H9 (cell line): ENCODE measurements at regions not wholly inside any gene's neighbourhood (a gene's known extent, or its start where the extent isn't known, plus 50 kb on each side); places are given as distances from the start of the nearest gene placed in this dataset.

Source experiments
- DNase-seq: peaks from one replicate; pipeline ENCODE4 v3.0.0-alpha.2; 2017
- H2AFZ ChIP-seq: one replicate; pipeline ENCODE4 v1.6.1; 2013; ENCODE audit warnings: mild to moderate bottlenecking, low read length, control low read depth, moderate library complexity
- H2AK5ac ChIP-seq: 2 replicates; pipeline ENCODE4 v1.6.1; 2013; ENCODE audit warnings: low read length, control low read depth, mixed read lengths; ENCODE audit not compliant: insufficient read length
- H2BK120ac ChIP-seq: one replicate; pipeline ENCODE4 v1.6.1; 2013; ENCODE audit warnings: low read depth, mild to moderate bottlenecking, low read length, control low read depth, inconsistent platforms; ENCODE audit not compliant: poor library complexity, severe bottlenecking
- H2BK12ac ChIP-seq: 2 replicates; pipeline ENCODE4 v1.6.1; 2013; ENCODE audit warnings: low read length, control low read depth, mixed read lengths, low read depth; ENCODE audit not compliant: insufficient read length
- H2BK15ac ChIP-seq: 2 replicates; pipeline ENCODE4 v1.6.1; 2013; ENCODE audit warnings: low read depth, low read length, control low read depth
- H2BK20ac ChIP-seq: one replicate; pipeline ENCODE4 v1.6.1; 2013; ENCODE audit warnings: low read depth, mild to moderate bottlenecking, low read length, control low read depth, inconsistent platforms; ENCODE audit not compliant: poor library complexity, severe bottlenecking
- H2BK5ac ChIP-seq: 2 replicates; pipeline ENCODE4 v1.6.1; 2013; ENCODE audit warnings: low read length, control low read depth, mixed read lengths; ENCODE audit not compliant: insufficient read length
- H3K14ac ChIP-seq: 2 replicates; pipeline ENCODE4 v1.6.1; 2013; ENCODE audit warnings: low read length, control low read depth; ENCODE audit not compliant: insufficient read depth
- H3K18ac ChIP-seq: 2 replicates; pipeline ENCODE4 v1.6.1; 2013; ENCODE audit warnings: low read depth, mild to moderate bottlenecking, mixed read lengths, low read length, control low read depth; ENCODE audit not compliant: insufficient read length
- H3K23ac ChIP-seq: 2 replicates; pipeline ENCODE4 v1.6.1; 2013; ENCODE audit warnings: low read length, control low read depth, mixed read lengths, low read depth; ENCODE audit not compliant: insufficient read length
- H3K23me2 ChIP-seq: 2 replicates; pipeline ENCODE4 v1.6.1; 2013; ENCODE audit warnings: low read depth, mild to moderate bottlenecking, mixed read lengths, low read length, control low read depth; ENCODE audit not compliant: insufficient read length, poor library complexity, severe bottlenecking
- H3K27ac ChIP-seq: 2 replicates; pipeline ENCODE4 v1.5.1; 2013; ENCODE audit warnings: low read length, control low read depth, mixed read lengths, low read depth; ENCODE audit not compliant: insufficient read length
- H3K27me3 ChIP-seq: 2 replicates; pipeline ENCODE4 v1.6.1; 2013; ENCODE audit warnings: low read length, control low read depth, inconsistent platforms; ENCODE audit not compliant: insufficient read depth
- H3K4ac ChIP-seq: 2 replicates; pipeline ENCODE4 v1.6.1; 2013; ENCODE audit warnings: low read depth, mild to moderate bottlenecking, control low read depth, inconsistent platforms, low read length, moderate library complexity
- H3K4me1 ChIP-seq: 2 replicates; pipeline ENCODE4 v1.6.1; 2013; ENCODE audit warnings: low read length, control low read depth, inconsistent platforms; ENCODE audit not compliant: insufficient read depth
- H3K4me2 ChIP-seq: 2 replicates; pipeline ENCODE4 v1.6.1; 2013; ENCODE audit warnings: low read length, control low read depth, mixed read lengths; ENCODE audit not compliant: insufficient read length, insufficient read depth
- H3K56ac ChIP-seq: 2 replicates; pipeline ENCODE4 v1.6.1; 2013; ENCODE audit warnings: low read depth, mild to moderate bottlenecking, mixed read lengths, low read length, control low read depth; ENCODE audit not compliant: insufficient read length
- H3K79me1 ChIP-seq: 2 replicates; pipeline ENCODE4 v1.6.1; 2013; ENCODE audit warnings: low read depth, mild to moderate bottlenecking, moderate library complexity, low read length, control low read depth, inconsistent platforms; ENCODE audit not compliant: insufficient read depth, poor library complexity, severe bottlenecking
- H3K79me2 ChIP-seq: 2 replicates; pipeline ENCODE4 v1.6.1; 2013; ENCODE audit warnings: low read length, control low read depth, inconsistent platforms; ENCODE audit not compliant: insufficient read depth
- H3K9ac ChIP-seq: 2 replicates; pipeline ENCODE4 v1.6.1; 2013; ENCODE audit warnings: low read length, control low read depth, mixed read lengths; ENCODE audit not compliant: insufficient read length; ENCODE audit errors: extremely low read depth
- H3K9me3 ChIP-seq: one replicate; pipeline ENCODE4 v1.6.1; 2013; ENCODE audit warnings: low read depth, low read length, inconsistent platforms; ENCODE audit not compliant: control insufficient read depth
- H3T11ph ChIP-seq: one replicate; pipeline ENCODE4 v1.6.1; 2013; ENCODE audit warnings: mild to moderate bottlenecking, low read length, control low read depth, inconsistent platforms
- H4K20me1 ChIP-seq: one replicate; pipeline ENCODE4 v1.6.1; 2013; ENCODE audit not compliant: control insufficient read depth, insufficient read length, insufficient read depth
- H4K5ac ChIP-seq: 2 replicates; pipeline ENCODE4 v1.6.1; 2013; ENCODE audit warnings: low read depth, mild to moderate bottlenecking, mixed read lengths, low read length, control low read depth; ENCODE audit not compliant: insufficient read length
- H4K8ac ChIP-seq: replicated peaks from 2 replicates; pipeline ENCODE4 v1.6.1; 2013; ENCODE audit warnings: low read length, control low read depth, mixed read lengths, low read depth; ENCODE audit not compliant: insufficient read length
- H4K91ac ChIP-seq: 2 replicates; pipeline ENCODE4 v1.6.1; 2013; ENCODE audit warnings: low read depth, mild to moderate bottlenecking, moderate library complexity, mixed read lengths, low read length, control low read depth; ENCODE audit not compliant: insufficient read length
- H3K27ac Mint-ChIP-seq, 3 experiments: 2 replicates in 2 of 3; 3 replicates in 1 of 3; pipeline ENCODE4 v1.8.0; 2020 to 2021; ENCODE audit warnings: mixed read lengths in 3 of 3, mild to moderate bottlenecking in 1 of 3, moderate library complexity in 1 of 3
- H3K27me3 Mint-ChIP-seq: 2 replicates; pipeline ENCODE4 v1.8.0; 2021; ENCODE audit warnings: low read depth, mild to moderate bottlenecking, moderate library complexity, mixed read lengths
- H3K36me3 Mint-ChIP-seq, 3 experiments: 2 replicates in 2 of 3; 3 replicates in 1 of 3; pipeline ENCODE4 v1.8.0; 2020 to 2021; ENCODE audit warnings: low read depth in 3 of 3, mixed read lengths in 3 of 3; ENCODE audit not compliant: insufficient read depth in 1 of 3
- H3K4me1 Mint-ChIP-seq, 2 experiments: 2 replicates each; pipeline ENCODE4 v1.8.0; 2020; ENCODE audit warnings: mixed read lengths in 2 of 2
- H3K4me3 Mint-ChIP-seq, 2 experiments: 2 replicates in 1 of 2; 3 replicates in 1 of 2; pipeline ENCODE4 v1.8.0; 2020 to 2021; ENCODE audit warnings: mild to moderate bottlenecking in 2 of 2, mixed read lengths in 2 of 2, moderate library complexity in 1 of 2
- H3K9me3 Mint-ChIP-seq, 2 experiments: 2 replicates in 1 of 2; 3 replicates in 1 of 2; pipeline ENCODE4 v1.8.0; 2020; ENCODE audit warnings: mild to moderate bottlenecking in 2 of 2, mixed read lengths in 2 of 2, moderate library complexity in 1 of 2
- WGBS: extraction: QIAGEN DNeasy Blood & Tissue Kit; methylation state at CpG from one replicate; pipeline ENCODE4 v1.1.7; 2013; ENCODE audit warnings: missing lambda C conversion rate, low lambda C conversion rate, mixed read lengths; ENCODE audit not compliant: insufficient read length; ENCODE audit errors: extremely low coverage; 5-methylcytosine and 5-hydroxymethylcytosine counted together
- TF ChIP-seq, protein P1 (sequence below): fragments of 200-600 bp; sonication (generic); conservative IDR thresholded peaks from 3 replicates; pipeline ENCODE4 v1.8.0; 2021; ENCODE audit warnings: antibody characterized with exemption, mild to moderate bottlenecking

- Histone ChIP-seq H2BK15ac (no peak overlapping the region), H2AK5ac (no peak overlapping the region), H3K14ac (no peak overlapping the region), H3K9ac (no peak overlapping the region), H3K4ac (no peak overlapping the region), H3K18ac (no peak overlapping the region), H2AFZ (no peak overlapping the region), H4K5ac (no peak overlapping the region), H3K4me2 (no peak overlapping the region), H3K56ac (no peak overlapping the region), H2BK12ac (no peak overlapping the region), H4K20me1 (no peaks in the 10 kb centered on the region), H3K27me3 (no peaks in the 10 kb centered on the region), H4K91ac (no peak overlapping the region), H3K27ac (no peak overlapping the region), H3K4me1 (peaks cover 8% of the 10 kb centered on the region; the same call in 1 of the 2 replicates), H3K79me2 (no peaks in the 10 kb centered on the region), H2BK20ac (no peak overlapping the region), H3K79me1 (no peaks in the 10 kb centered on the region), H2BK5ac (no peak overlapping the region), H3K9me3 (no peaks in the 10 kb centered on the region), H3K23me2 (peaks cover 5% of the 10 kb centered on the region), H4K8ac (no peak overlapping the region), H3T11ph (no peak overlapping the region), H3K23ac (no peak overlapping the region), H2BK120ac (no peak overlapping the region)
- Mint-ChIP-seq H3K9me3 (no peaks in the 10 kb centered on the region; a peak in 1 of 5 replicates), H3K27me3 (peaks cover 17% of the 10 kb centered on the region), H3K27ac (0 out of 7 replicates have a peak overlapping the region, but pooled peaks of 1 of the 3 experiments have one; percentile 40), H3K4me1 (peaks cover 35 to 41% of the 10 kb centered on the region in 2 experiments), H3K36me3 (no peaks in the 10 kb centered on the region), H3K4me3 (no peak overlapping the region)
- DNase-seq = no peak
- TF ChIP-seq, protein P1, sequence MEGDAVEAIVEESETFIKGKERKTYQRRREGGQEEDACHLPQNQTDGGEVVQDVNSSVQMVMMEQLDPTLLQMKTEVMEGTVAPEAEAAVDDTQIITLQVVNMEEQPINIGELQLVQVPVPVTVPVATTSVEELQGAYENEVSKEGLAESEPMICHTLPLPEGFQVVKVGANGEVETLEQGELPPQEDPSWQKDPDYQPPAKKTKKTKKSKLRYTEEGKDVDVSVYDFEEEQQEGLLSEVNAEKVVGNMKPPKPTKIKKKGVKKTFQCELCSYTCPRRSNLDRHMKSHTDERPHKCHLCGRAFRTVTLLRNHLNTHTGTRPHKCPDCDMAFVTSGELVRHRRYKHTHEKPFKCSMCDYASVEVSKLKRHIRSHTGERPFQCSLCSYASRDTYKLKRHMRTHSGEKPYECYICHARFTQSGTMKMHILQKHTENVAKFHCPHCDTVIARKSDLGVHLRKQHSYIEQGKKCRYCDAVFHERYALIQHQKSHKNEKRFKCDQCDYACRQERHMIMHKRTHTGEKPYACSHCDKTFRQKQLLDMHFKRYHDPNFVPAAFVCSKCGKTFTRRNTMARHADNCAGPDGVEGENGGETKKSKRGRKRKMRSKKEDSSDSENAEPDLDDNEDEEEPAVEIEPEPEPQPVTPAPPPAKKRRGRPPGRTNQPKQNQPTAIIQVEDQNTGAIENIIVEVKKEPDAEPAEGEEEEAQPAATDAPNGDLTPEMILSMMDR = no peak
- no CpG with 5 or more reads among the region's 2 CpGs for WGBS
Observed at GRCh38 chr1:59143133-59143487, 153.8 kb upstream of the FGGY start.
